Testis (tissue), 2 donors: ENCODE measurements at regions not wholly inside any gene's neighbourhood (a gene's known extent, or its start where the extent isn't known, plus 50 kb on each side); places are given as distances from the start of the nearest gene placed in this dataset.

Experiments used
- POLR2A ChIP-seq: fragments of 450-650 bp; IDR thresholded peaks from one replicate; pipeline ENCODE4 v1.6.1; 2017; ENCODE audit warnings: antibody characterized with exemption, mild to moderate bottlenecking, moderate library complexity
- TF ChIP-seq, protein P1 (sequence below), 3 experiments: fragments of 450-650 bp in 2 of 3; fragments of 200-600 bp in 1 of 3; sonication (generic) in 1 of 3; IDR thresholded peaks; one replicate each; pipeline ENCODE4 v1.5.1; 2016 to 2019; ENCODE audit warnings: antibody characterized with exemption in 3 of 3, mild to moderate bottlenecking in 2 of 3, moderate library complexity in 1 of 3

DNA sequence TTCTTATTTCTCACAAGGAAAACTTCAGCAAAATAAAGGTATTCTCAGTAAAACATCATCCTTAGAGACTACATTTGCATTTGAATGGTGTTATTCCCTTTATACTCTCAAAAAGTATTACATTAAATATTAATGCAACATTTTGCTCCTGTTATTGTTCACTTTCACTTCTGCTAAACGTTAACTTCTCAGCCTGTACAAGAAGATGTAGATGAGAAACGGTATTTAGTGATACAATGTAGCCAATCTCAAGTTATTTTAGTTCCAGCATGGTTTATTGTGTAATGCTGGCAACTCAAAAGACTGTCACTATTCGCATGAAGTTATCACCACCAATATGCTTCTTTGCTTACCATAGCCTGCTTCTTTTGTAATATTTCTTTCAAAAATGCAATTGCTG is 514.1 kb downstream of the CPS1 start:
- TF ChIP-seq POLR2A: no peak
- TF ChIP-seq, protein P1, sequence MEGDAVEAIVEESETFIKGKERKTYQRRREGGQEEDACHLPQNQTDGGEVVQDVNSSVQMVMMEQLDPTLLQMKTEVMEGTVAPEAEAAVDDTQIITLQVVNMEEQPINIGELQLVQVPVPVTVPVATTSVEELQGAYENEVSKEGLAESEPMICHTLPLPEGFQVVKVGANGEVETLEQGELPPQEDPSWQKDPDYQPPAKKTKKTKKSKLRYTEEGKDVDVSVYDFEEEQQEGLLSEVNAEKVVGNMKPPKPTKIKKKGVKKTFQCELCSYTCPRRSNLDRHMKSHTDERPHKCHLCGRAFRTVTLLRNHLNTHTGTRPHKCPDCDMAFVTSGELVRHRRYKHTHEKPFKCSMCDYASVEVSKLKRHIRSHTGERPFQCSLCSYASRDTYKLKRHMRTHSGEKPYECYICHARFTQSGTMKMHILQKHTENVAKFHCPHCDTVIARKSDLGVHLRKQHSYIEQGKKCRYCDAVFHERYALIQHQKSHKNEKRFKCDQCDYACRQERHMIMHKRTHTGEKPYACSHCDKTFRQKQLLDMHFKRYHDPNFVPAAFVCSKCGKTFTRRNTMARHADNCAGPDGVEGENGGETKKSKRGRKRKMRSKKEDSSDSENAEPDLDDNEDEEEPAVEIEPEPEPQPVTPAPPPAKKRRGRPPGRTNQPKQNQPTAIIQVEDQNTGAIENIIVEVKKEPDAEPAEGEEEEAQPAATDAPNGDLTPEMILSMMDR (IDR thresholded peaks at IDR 0.05): no peak
